HG02981 (cell line): ENCODE measurements at regions not wholly inside any gene's neighbourhood (a gene's known extent, or its start where the extent isn't known, plus 50 kb on each side); places are given as distances from the start of the nearest gene placed in this dataset.

Source experiments
- ATAC-seq: cut with Tn5 transposase; IDR thresholded peaks from one replicate; pipeline ENCODE4 v1.9.1; 2021; ENCODE audit warnings: mild to moderate bottlenecking, moderate library complexity; ENCODE audit not compliant: unreplicated experiment

GRCh38 chr6:26280407-26280806 lies 84.6 kb upstream of the BTN3A2 start:
- no peak for ATAC-seq

GRCh38 chr6:26284537-26285142 lies 80.4 kb upstream of the BTN3A2 start:
- no peak for ATAC-seq

DNA sequence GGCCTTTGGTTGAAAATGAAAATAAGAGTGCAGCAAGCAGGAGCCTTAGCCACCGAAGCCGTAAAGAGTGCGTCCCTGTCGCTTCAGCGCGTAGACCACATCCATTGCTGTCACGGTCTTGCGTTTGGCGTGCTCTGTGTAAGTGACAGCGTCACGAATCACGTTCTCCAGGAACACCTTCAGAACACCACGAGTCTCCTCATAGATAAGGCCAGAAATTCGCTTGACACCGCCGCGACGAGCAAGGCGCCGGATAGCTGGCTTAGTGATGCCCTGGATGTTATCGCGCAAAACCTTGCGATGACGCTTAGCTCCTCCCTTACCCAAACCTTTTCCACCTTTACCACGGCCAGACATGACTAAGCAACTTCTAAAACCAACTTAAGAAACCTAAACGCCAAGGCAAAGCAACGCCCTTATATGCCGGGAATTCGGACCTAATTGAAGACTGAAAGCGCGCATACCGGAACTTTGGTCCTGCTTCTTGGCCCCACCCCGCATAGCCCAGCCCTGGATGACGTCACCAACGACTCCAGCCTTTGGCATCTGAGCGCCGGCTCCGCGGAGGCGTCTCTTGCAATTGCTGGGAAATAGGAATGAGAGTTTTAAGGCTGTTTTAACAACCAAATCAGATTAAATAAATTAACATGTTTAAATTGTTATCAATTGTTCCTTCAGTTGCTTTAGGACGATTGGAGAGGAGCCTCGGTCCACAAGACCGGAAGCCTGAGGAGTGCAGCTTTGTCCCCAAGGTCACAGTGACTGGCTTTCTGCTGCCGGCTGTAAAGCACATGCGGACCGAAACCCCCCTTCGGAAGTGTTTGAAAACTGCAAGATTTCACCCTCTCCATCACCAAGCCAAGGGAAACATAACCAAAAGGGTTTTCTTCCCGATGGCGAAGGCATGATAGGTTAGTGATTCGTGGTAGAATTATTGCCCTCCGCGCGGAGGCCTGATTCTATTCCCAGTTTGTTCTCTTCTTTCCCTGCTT lies 79.6 kb upstream of the BTN3A2 start:
- peak; percentile 70 for ATAC-seq

- ATAC-seq: no peak
Measured at GRCh38 chr6:26286168-26286877, 78.7 kb upstream of the BTN3A2 start.

DNA sequence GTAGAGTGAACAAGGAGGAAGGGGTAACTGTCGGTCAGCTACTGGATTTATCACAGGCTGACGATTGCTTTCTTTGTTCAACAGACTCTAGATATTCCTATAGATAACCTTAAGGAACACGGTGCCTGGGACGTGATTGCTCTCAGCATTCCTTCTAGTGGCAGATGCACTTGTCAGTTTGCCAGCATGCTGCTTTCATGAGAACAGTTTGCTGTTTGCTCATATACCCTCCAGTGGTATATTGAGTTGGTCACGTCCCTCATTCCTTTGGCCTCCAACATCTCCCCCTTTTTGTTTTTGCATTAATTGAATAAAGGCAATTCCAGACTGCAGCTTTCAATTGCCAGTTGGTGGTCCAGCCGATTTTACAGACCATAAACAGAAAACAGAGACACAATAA lies 76.8 kb upstream of the BTN3A2 start:
- ATAC-seq: no peak

- ATAC-seq: no peak
Measured at GRCh38 chr6:26290941-26291340, 74.1 kb upstream of the BTN3A2 start.

DNA sequence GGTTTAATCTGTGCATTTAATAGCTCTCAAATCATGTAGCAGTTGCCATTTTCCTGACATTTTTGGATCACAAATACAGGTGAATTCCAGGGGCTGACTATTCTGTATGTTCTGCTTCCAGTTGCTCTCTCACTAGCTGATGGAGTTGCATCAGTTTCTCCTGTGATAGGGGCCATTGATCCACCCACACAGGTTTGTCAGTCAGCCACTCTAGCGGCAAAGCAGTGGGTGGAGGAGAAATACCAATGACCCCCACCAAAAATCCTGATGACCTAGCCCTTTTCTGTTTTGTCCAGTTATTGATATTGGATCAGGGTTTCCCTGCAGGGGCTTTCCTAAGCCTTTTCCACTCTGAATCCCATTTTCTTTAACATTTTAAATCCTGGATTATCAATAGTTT lies 72.3 kb upstream of the BTN3A2 start:
- no peak for ATAC-seq

DNA sequence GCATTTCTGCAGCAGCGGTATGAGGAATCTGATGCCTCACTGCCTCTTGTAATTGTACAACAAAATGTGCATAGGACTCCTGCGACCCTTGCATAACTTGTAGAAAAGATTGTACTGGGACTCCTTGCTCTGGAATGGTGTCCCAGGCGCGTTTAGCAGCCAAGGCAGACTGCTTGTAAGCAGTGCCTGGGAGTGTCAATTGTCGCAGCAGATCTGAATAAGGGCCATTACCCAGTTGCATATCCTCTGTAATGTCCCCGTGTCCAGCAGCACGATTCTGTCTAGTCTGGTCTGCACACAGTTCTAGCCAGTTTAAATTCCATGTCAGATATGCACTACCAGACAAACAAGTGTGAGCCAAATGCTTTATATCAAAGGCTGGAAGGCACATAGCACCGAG lies 70.7 kb upstream of the BTN3A2 start:
- ATAC-seq: no peak

DNA sequence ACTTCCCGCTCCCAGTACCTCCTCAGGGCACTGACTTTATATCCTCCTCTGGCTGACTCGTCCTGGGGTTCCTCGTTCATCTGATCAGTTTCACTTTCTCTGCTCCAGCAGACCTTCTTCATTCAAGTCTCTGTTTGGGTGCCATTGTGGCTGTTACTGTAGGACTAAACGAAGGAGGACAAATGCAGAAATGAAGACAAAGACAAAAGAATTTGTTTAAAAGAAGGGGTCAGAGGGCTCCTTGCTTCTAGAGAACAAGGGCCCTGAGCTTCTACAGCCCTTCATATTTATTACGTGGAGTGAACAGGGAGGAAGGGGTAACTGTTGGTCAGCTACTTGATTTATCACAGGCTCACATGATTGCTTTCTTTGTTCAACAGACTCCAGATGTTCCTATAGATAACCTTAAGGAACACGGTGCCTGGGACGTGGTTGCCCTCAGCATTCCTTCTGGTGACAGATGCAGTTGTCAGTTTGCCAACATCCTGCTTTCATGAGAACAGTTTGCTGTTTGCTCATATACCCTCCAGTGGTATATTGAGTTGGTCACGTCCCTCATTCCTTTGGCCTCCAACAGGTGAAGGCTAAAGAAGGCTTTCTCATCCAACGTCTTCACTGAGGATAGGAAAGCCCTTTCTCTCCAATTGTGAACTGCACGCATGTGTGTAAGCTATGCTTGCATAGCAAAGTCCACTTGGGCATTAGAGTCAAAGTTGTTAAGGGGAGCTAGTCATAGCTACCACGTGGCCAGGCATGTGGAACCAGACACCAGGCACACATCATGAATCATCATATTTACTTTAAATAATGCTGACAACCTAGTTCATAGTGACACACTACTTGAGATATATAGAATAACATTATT lies 69.1 kb upstream of the BTN3A2 start:
- no peak for ATAC-seq

DNA sequence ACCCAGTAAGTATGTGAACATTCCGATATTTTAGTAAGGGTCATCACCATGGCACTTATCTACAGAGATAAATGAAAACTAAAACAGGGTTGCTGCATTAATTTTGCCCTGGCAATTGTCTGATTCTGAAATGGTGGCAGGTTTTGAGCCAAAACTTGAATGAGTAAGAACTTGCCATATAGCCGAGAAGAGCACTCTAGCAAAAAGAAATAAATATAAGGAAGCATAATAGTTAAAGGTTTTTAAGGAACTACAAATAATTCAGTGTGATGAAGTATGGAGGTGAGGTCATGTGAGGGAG lies 68.5 kb upstream of the BTN3A2 start:
- no peak for ATAC-seq

- no peak for ATAC-seq
Measured at GRCh38 chr6:26296857-26297648, 67.9 kb upstream of the BTN3A2 start.

DNA sequence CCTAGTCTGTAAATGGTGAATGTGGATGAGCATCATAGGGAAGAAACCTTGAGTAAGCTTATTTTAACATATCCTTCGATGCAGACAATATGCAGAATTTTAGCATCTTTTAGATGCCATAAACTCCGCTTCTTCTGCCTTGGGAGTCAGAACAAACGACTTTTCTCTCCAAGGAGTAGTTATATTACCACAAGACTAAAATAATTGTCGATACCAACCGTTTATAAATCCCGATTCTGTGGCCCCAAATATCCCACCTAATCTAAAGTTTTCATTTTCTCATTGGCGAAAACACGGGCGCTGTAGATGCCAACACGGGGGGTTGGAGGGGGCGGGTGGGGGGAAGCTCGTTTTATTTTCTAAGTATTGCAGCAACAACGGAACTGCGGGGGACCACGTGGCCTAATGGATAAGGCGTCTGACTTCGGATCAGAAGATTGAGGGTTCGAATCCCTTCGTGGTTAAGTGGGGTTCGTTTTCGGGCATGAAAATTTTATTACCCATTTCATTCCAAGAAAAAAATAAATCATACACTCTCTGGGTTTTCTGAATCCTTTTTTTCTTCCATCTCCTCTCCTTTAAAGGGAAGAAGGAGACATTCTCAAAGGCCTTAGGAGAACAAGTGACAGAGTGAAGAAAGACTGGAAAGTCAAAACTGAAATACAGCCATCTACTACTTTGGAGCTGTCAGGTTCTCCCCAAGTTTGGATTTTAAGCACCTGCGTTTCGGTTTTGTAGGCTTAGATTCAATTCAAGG lies 65.5 kb upstream of the BTN3A2 start:
- ATAC-seq: no peak

- no peak for ATAC-seq
Measured at GRCh38 chr6:26300043-26300331, 65.0 kb upstream of the BTN3A2 start.

- no peak for ATAC-seq
Measured at GRCh38 chr6:26300359-26300758, 64.6 kb upstream of the BTN3A2 start.

DNA sequence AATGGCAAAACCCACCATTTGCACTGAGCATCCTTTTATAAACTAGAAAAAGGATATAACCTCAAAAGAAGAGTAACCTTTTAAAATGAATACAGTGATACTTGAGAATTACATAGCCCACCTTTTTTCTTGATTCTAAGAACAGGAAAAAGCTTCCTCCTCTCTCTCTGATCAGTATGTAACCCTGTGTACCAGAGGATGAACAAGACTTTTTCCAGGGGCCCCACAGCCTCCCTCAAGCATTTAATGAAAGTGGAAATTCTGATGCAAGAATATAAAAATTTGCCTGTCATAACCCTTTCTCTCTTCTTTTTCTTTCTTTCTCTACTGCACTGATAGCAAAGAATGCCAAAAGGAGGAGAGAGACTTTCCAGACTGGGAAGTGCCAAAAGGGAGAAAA lies 64.2 kb upstream of the BTN3A2 start:
- no peak for ATAC-seq

DNA sequence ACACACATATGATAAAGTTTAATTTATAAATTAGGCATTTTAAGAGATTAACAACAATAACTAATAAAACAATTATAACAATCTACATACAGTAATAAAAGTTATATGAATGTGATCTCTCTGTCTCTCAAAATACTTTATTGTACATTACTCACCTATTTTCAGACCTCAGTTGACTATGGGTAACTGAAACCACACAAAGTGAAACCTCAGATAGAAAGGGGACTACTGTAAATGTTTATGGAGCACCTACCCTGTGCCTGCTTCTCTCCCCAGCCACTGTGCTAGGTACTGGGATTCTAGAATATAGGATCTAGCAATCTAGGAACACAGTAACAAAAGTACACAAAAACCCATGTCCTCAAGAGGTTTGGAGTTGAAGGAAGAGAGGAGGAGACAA lies 63.4 kb upstream of the BTN3A2 start:
- ATAC-seq: no peak

GRCh38 chr6:26302941-26303559 lies 61.9 kb upstream of the BTN3A2 start:
- ATAC-seq: no peak

GRCh38 chr6:26304213-26304796 lies 60.7 kb upstream of the BTN3A2 start:
- ATAC-seq: peak; percentile 5
